Body of pancreas (tissue), 4 donors: ENCODE measurements at regions not wholly inside any gene's neighbourhood (a gene's known extent, or its start where the extent isn't known, plus 50 kb on each side); places are given as distances from the start of the nearest gene placed in this dataset.

Source experiments
- POLR2A ChIP-seq, 3 donors: fragments of 450-650 bp; IDR thresholded peaks; one replicate each; pipeline ENCODE4 v1.6.1; 2016; ENCODE audit warnings: antibody characterized with exemption in 3 of 3, mild to moderate bottlenecking in 2 of 3
- TF ChIP-seq, protein P1 (sequence below), 7 experiments: fragments of 450-650 bp in 4 of 7; fragments of 200-600 bp in 3 of 7; sonication (generic) in 3 of 7; IDR thresholded peaks; one replicate each; pipeline ENCODE4 v1.5.1; 2016 to 2019; ENCODE audit warnings: antibody characterized with exemption in 7 of 7

- TF ChIP-seq, protein P1, sequence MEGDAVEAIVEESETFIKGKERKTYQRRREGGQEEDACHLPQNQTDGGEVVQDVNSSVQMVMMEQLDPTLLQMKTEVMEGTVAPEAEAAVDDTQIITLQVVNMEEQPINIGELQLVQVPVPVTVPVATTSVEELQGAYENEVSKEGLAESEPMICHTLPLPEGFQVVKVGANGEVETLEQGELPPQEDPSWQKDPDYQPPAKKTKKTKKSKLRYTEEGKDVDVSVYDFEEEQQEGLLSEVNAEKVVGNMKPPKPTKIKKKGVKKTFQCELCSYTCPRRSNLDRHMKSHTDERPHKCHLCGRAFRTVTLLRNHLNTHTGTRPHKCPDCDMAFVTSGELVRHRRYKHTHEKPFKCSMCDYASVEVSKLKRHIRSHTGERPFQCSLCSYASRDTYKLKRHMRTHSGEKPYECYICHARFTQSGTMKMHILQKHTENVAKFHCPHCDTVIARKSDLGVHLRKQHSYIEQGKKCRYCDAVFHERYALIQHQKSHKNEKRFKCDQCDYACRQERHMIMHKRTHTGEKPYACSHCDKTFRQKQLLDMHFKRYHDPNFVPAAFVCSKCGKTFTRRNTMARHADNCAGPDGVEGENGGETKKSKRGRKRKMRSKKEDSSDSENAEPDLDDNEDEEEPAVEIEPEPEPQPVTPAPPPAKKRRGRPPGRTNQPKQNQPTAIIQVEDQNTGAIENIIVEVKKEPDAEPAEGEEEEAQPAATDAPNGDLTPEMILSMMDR (IDR thresholded peaks at IDR 0.05): no peak
- TF ChIP-seq POLR2A (IDR thresholded peaks at IDR 0.05): no peak
Measured at GRCh38 chr16:54538276-54538675, 251.7 kb upstream of the IRX3 start.
